HG03558 (cell line): ENCODE measurements at regions not wholly inside any gene's neighbourhood (a gene's known extent, or its start where the extent isn't known, plus 50 kb on each side); places are given as distances from the start of the nearest gene placed in this dataset.

Experiments used
- ATAC-seq: cut with Tn5 transposase; IDR thresholded peaks from one replicate; pipeline ENCODE4 v1.9.1; 2021; ENCODE audit warnings: moderate number of reproducible peaks; ENCODE audit not compliant: unreplicated experiment; ENCODE audit errors: extremely low read depth

DNA sequence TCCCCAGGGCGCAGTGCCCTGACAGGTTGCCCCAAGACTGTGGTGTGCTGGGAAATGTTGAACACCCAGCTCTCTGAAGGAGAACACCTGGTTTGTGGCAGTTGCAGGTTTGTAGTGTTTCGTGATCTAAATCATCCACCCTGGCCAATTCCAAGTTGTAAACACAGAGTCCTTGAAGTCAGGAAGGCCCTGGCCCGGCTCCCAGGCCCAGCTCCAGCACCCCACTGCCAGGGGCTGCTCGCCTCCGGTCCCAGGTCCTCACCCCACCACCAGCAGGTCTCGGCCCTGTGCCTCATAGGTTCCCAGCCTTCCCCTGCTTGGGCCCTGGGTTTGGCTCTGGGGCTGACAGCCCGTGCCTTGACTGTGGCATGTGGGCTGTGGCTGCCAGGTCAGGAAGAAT is 121.4 kb upstream of the MLN start:
- ATAC-seq, result no peak

DNA sequence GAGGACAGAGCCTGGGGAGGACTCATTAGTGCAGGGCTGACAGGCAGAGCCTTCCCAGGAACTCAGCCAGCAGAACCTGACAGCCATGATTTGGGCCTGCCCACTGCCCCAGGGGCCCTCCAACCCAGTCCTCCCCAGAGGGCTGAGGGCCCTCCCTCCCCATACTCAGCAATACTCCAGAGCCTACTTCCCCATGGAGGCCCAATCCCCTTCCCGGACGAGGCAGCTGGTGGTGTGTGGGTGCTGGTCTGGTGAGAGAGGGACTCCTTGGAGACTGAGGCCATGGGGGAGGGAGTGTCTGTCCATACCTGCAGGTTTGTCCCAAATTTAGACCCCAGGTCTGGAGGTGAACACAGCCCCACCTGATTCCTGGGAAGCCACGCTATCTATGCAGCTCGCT is 120.9 kb upstream of the MLN start:
- ATAC-seq, result no peak

DNA sequence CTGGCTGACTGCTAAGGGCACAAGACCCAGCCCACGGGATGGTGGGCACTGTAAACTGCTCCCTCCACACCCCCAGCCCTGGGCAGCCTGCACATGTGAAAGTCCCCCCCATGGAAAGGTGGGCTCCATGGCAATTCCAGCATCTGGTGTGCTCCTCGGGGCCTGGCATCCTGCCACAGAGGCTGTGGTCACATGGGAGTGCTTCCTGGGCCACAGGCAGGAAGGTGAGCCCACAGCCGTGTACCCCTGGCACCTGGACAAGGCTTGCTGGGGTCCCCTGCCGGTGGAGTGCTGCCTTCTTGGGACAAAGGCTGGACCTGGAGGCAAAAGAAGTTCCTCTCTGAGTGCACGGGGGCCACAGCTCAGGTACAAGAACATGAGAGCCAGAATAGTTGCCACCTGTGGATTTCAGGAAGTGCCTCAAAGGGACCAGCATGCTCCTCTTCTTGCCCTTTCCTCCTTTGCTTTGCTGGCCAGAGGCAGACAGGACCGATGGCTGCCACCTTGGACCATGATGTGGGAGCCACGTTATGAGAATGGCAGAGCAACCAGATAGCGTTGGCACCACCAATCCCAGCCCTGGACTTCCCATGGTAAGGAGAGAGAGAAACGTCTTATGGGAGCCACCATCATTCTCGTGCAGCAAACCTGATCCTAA is 120.2 kb upstream of the MLN start:
- ATAC-seq, result no peak

DNA sequence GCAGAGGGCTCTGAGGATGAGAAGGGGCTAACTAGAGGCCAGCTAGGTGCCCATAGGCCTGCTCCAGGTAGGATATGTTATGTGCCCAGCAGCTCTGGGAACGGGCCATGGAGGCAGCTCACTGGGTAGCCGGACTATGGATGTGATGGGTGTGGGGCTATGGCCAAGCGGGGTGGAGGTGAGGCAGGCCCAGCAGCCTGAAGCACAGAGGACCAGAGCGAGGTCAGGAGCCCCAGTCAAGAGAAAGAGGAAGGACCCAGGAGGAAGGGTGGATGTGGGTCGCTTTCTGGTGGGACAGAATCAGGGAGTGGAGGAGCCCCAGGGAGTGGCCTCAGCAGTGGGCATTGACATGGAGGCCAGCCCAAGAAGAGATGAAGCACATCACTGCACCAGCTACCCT is 117.9 kb upstream of the MLN start:
- no peak for ATAC-seq

DNA sequence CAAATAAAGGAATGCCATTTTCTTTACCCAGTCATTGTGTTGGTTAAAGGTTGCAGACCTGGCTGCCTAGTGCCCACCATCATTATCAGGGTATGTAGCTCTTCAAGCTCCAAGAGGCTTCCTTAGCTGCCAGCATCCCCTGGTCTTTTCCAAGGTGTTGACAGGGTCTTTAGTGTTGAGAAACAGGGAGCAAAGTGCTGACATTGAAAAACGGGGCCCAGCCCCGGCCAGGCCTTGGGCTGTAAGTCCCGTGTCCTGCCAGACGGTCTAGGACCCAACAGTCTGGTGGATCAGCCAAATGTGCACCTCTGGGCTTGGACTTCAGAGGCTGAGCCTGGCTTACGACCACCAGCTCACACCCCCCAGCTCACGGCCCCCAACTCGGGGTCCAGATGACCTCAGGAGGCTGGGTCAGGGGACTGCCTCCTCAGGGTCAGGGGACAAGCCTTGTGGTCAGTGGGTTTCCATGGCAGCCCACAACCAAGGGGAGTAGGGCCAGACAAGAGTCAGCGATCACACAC is 114.4 kb upstream of the MLN start:
- no peak for ATAC-seq

DNA sequence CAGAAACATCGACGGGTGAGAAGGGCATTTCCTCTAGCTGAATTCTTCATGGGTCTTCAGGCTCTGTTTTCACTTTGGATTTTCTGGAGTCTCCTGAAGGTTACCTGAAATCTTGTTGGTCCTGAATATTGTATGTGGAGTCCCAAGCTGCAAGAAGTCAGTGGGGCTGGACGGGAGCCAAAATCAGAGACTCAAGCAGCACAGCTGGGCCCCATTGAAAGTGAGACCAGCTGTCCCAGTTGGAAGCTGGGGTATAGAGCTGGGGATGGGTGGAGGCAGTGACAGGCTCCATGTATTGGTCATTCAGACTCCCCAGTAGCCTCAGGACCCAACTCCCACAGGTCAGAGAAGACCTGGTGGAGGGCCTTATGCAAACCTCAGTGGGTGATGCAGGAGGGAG is 111.3 kb upstream of the MLN start:
- no peak for ATAC-seq

DNA sequence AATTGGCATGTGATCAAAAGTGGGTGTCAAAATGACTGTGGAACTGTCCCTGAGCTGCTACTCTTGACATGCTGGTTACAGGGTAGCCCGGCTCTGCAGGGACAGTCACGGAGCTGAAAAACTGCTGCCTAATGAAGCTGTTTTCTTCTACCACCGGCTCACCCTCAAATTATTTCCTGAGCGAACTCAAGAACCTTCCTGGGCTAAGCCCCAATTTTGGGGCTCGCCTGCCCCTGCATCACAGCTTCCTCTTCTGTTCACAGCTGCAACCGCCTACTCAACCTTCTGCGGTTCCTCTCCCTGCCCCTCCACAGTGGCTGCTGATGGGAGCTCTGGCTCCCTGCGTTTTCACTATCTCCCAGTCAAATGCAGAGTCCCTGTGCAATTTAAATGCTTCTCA is 110.8 kb upstream of the MLN start:
- no peak for ATAC-seq

DNA sequence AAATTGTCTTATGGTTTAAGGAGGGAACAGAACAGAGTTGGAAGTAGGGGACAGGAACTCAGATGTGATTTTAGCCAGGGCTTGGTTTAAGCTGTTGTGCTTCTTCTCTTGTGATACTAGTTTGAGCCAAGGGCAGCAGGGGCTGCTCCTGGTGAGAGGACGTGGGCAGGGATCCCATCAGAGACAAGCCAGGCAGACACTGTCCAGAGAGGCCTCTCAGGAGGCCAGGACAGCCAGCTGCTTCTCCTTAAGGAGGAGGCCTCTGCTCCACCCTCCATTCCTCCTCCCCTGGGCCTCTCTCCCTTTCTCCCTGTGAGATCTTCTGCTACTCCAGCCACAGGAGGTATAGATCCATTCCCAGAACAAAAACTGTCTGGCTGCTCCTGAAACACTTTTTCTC is 108.4 kb upstream of the MLN start:
- no peak for ATAC-seq

DNA sequence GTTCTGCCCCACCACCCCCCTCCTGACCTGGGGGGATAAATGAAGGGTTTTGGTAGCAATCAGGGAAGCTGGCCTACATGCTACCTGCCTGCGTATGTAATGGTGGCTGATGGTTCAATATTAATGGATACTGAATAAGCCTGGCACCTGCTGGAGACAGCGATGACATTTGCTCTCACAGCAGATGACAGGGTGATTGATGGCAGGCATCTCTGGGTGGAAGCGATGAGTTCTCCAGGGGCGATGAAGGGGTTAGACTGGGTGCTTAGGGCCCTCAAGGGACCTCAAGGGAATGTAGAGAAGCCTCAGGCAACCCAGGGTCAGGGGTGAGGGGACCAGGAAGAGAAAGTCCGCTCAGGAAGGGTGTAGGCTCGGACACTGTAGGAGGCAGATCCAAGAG is 107.7 kb upstream of the MLN start:
- no peak for ATAC-seq

DNA sequence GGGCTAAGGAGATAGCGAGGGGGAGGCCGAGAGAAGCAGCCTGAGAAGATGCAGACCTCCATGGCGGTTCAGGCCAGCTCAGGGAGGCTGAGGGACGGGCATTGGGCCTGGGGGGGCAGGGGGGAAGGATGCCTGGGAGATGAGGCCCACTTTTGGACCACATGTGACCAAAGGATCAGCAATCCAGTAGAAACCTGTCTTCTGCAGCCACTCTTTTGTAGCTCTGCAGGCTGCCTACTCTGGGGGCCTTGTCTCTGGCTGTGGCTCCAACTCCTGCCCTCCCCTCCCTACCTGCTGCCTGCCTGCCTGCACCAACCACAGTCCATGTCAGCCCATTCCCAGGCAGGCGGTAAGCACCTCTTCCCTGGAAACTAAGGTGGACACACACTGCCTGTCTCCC is 106.8 kb upstream of the MLN start:
- no peak for ATAC-seq

DNA sequence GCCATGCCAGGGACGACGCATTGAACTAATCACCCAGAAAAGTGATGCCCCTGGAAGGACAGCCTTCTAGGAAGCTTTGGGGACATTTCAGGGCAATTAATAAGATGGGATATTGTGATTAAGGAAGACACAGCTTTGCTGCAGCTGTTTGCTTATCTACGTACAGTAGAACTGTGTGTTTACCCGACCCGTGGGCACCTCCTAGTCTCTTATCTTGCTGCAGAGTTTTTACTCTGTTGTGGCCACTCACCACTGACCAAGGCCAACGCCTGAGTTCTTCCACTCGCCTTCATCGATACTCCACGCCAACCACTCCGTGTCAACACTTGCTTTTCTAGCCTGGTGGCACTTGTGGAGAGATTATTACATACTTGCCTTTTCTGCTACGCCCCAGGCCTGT is 105.9 kb upstream of the MLN start:
- no peak for ATAC-seq

DNA sequence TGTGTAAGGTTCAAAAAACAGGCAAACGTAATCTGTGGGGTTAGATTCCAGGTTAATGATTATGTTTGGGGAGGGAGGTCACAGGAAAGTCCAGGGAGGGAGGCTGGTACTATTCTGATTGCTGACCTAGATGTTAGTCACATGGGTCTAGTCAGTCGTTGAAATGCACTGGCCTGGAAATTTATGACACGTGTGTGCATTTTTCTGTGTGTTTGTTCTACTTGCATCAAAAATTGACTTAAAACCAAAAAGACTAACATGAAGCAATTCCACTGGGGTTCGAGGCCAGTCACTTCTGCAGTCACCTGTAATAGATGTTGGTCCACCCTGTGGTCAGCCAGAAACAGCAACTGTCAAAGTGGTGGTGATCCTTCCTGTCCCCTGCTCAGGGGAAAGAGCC is 104.2 kb upstream of the MLN start:
- no peak for ATAC-seq

DNA sequence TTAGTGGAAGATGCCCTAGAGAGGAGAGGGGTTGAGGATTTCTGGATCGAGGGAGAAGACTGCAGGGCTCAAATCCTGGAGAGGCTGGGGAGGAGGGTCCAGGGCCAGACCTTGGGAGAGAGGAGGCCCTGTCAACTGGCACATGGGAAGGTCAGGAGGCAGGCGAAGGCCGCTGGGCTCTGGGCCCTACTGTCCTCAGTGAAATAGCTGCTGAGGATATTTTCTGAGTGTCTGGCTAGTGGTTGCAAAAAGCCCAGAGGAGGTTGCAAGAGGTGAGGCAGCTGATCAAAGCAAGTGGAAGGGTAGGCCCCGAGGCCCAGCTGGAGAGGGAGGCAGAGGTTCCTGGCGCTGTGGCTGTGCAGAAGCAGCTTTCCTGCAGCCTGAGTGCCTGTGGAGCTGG is 103.4 kb upstream of the MLN start:
- ATAC-seq, result no peak

DNA sequence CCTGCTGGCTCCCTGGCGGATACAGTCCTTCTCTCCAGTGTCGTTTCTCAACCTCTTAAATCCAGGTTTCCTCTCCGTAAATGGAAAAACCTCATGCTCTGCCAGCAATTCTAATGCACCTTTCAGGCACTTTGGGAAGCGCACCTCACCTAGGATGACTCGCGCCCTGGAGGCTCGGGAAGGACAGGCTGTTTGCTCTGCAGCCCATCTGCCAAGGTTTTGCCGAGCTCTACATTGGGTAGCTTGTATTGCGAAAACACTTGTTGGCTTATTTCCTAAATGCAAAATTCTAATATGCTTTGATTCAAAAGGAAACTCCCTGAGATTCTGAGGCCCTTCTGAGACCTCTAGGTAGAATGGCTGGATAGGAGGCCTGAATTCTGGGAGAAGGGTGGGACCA is 102.6 kb upstream of the MLN start:
- no peak for ATAC-seq

DNA sequence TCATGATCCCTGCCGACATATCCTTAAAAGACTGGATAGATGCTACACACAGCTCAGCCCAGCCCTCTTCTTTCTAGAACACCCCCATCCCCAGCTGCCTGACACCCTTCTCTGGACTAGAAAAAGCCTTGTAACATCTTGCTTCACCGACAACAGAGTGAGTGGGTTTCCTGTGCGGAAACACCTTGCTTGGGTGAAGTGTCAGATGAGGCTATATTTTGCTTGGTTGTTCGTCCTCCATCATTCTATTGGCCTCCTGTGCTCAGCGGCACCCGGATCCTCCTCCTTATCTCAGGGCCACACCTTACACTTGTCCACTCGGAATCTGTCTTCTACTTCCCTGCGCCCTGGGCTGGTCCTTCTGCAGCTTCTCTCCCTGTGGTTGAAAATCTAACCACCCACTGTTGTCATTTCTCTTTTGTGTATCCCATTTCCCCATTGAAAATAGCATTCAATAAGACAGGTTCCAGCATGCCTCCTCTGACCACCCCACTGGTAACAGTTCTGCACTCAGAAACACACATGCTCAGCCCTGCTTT is 101.3 kb upstream of the MLN start:
- ATAC-seq, result no peak

DNA sequence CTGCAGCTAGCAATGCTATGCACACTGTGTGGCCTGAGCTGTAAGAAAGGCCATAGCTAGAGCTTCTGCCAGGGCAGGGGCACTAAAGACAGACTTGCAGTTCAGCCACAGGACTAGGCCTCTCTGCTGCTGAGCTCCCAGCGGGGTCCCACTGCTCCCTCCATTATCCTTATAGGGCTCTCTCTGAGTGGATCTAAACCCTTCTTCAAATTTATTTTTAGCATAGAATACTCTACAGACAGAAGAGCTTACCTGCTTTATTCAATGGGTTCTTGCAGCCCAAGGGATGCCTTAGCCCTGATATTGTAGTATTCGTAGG is 100.9 kb upstream of the MLN start:
- no peak for ATAC-seq

DNA sequence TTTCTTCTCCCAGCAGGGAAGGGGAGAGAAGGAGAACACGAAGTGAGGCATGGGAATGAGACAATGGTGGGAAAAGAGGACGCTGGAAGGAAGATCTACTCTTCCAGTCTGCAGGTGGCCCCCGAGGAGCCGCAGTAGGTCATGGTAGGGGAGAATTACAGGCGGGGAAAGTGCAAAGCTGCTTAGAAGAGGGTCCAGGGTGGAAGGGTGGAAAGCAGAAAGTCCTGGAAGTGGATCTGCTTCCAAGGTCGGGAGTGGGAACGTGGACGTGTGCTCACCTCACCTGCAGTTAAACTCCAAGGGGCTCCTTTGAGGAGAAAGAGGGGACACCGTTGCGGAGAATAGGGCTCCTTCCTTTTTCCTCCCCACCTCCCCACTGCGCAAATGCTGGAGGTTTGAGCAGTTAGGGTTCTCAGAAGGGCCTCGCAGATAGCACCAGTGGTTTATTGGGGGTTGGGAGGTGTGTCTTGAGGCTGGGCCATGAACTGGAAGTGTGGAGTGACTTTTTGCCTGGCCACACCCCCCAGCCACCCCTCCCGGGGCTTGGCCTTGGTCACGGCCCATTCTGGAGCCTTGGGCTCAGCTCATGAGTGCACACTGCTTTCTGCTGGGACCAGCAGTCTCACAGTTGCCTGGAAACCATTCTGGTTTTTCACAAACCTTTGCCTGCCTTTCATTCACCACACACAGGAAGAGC is 100.4 kb upstream of the MLN start:
- peak; percentile 69 for ATAC-seq

DNA sequence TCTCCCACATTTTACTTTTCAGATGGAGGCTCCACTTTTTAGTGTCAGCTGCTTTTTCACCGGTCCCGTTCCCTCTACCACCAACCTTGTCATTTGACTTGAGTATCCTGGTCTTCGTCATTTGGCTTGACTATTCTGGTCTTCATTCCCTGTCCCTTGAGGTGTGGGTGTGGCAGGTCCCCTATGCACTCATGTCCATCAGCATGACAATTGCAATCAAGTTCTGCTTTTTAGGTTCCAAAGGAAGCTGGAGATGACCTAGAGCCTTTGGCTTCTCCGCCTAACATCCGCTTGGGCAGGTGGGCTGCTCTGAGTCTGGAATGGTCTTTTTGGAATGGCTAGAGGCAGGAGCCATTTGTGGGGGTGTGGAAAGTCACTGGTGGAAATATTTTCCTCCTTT is 99.8 kb upstream of the MLN start:
- no peak for ATAC-seq

DNA sequence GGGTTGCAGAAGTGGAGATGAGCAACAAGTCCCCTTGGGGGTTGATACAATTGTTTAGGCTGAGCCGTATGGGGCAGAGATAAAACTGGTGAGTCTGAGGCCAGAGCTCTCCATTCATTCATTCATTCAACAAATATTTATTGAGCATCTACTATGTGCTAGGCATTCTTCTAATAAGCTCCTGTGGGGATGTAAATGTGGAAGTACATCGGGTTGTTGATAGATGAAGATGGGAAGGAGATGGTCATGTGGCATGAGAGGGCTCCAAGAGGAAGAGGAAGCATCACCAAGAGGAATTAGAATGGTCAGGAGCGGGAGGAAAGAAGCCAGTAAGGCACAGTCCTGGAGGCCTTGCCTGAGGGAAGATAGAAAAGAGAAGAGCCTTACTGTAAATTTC is 98.7 kb upstream of the MLN start:
- no peak for ATAC-seq

DNA sequence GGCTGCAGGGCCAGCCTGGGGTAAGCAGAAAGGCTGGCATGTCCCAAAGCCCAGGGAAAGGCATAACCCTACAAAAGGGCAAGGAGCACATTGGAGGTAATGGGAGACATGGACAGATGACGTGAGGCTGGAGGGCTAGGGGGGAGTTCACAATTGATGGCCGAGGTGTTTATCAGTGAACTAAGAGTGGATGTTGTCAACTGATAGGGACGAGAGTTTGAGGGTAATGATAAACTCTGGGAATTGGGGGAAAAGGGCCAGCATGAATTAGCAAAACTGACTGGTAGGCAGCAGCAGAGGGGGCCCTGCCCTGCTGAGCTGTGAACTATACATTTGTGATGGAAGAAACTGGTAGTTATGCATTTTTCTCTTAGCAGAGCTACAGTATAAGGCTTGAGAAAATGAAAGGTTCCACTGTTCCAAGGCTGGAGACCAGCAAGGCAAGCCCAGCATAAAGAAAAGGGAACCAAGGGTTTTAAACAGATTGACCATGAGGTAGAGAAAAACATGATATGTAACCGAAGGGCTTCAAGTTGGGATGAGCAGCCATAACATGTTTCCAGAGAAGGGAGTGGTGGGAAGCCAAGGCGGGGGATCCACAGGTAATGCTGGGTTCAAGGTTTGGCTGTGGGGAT is 98.1 kb upstream of the MLN start:
- no peak for ATAC-seq

DNA sequence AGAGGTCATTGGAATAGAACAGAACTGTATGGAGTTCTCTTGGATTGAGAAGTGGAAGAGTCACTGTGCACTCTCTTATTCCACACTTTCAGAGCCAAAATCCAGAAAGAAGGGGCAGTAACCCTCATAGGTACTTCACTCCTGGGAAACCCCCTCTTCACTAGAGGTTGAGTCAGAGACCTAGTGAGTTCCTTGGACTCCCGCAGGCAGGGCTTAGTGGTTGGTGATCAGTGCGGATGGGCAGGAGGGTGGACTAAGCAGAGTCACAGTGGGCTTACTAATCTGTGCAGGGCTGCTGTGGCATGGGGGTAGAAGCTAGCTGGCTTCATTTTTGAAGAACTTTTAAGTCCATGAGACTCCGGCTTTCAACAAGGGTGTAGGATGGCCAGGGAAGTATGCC is 95.0 kb upstream of the MLN start:
- ATAC-seq, result no peak
